Kidney capillary endothelial cell (primary cell): ENCODE measurements at regions not wholly inside any gene's neighbourhood (a gene's known extent, or its start where the extent isn't known, plus 50 kb on each side); places are given as distances from the start of the nearest gene placed in this dataset.

Experiments
- DNase-seq: peaks from one replicate; pipeline ENCODE4 v3.0.0-alpha.2; 2018; ENCODE audit warnings: low spot score

DNA sequence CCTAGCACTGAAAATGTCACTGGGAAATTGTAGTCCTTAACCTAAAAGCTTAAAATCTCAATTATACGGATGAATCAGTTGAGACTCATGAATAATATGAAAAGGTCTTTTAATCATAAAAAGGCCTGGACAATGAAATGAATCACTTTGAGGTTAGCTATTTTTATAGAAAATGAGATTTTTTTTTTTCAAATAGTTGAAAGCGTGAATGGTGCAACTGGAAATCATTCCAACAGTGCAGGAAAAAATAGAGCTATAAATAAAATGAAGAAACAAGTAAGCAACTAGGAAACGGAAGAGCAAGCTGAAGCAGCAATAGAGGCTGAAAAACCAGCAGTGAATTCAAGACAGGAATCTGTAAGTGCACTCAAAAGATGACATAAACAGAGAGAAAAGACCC lies 142.9 kb downstream of the BACH1 start:
- DNase-seq = peak; percentile 37

DNA sequence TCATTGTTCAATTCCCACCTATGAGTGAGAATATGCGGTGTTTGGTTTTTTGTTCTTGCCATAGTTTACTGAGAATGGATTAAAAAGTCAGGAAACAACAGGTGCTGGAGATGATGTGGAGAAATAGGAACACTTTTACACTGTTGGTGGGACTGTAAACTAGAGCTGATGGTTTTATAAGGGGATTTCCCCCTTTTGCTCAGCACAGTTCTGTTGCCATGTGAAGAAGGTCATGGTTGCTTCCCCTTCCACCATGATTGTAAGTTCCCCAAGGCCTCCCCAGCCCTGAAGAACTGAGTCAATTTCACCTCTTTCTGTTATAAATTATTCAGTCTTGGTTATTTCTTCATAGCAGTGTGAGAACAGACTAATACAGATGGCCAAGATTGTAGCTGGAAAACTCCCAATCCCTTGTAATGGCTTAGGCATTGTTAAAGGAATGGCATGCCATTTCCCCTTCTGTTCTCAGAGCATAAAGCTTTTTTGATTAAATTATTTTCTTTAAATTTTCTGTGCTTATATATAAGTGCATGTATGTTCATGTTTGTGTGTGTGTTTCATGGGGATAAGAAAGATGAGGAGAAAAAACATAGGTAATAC lies 144.8 kb downstream of the BACH1 start:
- no peak for DNase-seq

DNA sequence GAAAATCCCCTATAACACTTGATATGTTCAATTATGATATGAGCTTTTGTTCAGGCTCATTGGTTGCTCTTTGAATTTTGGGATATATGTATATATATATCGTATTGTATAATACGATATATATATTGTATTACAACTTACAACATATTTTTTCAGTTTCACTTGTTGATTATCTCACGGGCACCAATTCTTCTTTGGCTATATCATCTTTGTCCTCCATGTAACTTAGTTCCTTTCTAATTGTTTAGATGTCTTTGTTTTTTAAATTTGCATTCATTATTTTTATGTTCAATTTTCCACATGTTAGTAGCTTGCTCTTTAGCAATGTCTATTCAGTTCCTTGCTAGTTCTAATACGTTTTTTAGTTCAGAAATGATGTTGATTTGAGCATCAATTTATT lies 150.0 kb downstream of the BACH1 start:
- no peak for DNase-seq

DNA sequence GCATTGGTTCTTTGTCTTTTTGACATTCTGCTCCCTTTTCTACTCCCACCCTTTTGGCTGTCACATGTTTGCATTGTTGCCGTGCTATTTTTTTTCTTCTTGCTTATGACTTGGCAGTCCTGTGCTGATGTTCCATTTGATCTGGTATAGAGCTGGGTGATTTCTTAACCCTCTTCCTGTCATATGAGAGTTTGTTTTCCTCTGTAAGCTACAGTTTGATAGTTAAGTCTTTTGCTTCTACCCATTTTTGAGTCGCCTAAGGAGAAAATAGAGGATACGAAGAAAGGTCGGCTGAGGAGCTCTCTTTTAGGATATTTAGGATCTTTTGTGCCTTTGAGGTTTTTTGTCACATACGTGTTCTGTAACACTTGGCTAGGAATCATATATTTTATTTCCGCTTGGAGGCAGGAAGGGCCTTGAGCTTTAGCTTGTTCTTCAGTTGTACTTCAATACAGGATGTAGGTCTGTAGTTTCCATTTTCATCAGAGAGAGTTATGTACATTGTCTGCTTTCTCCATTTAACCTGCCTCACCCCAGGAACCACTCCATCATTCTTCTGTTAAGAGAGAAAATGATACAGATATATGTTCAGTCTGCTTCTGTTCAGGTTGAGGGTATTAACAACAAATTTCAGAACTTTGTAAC lies 150.7 kb downstream of the BACH1 start:
- DNase-seq = peak; percentile 16

DNA sequence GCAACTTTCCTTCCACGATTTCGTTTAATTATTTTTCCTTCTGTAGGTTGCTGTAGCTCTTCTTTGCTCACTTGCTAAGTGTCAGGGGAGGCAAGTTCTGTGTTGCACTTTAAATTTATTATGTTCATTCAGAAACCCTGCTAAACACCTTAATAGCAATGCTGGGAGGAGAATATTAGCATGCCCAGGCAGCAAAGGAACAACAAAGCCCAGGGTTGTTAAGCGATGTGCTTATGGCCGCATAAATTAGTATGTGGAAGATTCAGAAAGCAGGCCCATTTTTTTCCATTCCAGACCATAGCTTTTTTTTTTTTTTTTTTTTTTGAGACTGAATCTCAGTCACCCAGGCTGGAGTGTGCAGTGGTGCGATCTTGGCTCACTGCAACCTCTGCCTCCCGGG lies 151.3 kb downstream of the BACH1 start:
- DNase-seq = no peak

DNA sequence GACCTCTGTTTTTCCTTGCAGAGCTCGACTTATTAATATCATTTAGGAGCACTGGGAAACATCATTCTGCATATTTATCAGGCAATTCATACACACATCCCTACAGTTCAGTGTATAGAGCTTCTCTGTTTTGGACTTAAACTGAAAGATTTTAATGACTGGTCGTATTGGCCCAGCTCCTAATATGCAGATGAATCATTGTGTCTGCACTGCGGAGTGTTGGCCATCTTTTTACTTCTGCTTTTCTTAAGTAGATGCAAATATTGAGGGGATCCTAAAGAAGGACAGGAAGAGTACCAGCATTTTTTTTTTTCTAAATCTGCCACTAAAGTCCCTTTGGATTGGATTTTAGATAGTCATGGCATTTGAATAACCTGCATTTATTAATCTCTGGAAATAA lies 154.8 kb downstream of the BACH1 start:
- no peak for DNase-seq

DNA sequence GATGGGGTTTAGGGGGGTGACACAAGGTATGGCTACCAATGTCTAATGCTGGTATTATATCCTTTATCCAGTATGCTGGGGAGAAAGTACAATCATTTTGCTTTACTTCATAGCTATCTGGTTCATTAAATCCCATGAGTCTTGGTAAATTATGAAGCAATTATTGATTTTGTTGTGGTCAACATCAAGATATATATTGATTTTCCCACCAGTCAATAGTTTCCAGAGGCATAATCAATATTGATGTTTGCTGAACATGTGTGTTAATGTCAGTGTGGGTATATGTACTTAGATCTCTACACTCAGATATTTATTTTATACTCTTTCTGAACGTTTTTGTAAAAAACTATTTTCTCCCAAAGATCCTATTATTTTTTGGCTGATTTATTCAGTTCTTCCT lies 155.5 kb downstream of the BACH1 start:
- DNase-seq = no peak

GRCh38 chr21:29462479-29462878 lies 163.8 kb downstream of the BACH1 start:
- DNase-seq = no peak

DNA sequence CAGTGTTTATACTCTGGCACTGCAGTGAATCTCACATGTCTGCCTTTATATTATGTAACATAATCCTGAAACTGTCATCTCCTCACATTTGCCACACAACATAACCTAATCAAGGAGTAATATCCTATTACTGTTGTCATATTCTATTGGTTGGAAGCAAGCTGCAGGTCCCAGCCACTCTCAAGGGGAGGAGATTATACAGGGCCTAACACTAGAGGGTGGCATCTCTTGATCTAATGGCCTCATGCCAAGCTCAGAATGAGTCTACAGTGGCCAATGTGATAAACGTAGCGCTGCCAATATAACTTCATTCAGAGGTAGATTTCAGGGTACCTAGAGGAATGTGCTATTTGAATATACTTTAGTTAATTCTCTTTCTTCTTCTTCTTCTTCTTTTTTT lies 166.8 kb downstream of the BACH1 start:
- no peak for DNase-seq

DNA sequence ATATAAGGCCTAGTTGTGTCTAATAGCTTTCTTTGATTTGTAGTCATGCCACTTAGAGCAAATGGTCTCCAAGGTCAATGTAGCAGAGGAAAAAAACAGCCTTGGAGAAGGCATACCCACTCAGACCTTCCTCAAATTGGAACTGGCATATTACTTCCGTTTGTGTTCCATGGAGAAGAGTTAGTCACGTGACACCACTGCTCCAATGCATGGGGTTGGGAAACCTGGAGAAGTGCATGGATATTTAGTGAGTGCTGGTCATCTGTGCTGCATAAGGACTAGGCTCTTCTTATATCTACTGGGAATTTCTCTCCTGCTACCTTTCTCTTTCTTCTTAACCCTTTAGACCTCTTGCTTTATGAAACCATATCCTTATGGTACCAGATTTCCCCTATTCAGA lies 167.8 kb downstream of the BACH1 start:
- no peak for DNase-seq

- no peak for DNase-seq
Observed at GRCh38 chr21:29470397-29470796, 171.7 kb downstream of the BACH1 start.

GRCh38 chr21:29473808-29474207 lies 175.1 kb downstream of the BACH1 start:
- no peak for DNase-seq

DNA sequence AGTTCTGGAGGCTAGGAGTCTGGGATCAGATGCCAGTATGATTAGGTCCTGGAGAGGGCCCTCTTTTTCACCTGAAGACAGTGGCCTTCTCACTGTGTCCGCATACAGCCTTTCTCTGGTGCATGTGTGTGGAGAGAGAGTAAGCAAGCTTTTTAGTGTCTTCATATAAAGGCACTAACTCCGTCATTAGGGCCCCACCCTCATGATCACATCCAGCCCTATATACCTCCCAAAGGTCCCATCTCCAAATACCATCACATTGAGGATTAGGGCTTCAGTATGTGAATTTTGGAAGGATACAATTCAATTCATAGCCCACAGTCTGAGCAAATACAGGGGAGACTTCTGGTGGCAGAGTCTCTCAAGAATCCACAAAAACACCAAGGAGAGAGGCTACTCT lies 176.6 kb downstream of the BACH1 start:
- no peak for DNase-seq

GRCh38 chr21:29477347-29477746 lies 178.6 kb downstream of the BACH1 start:
- DNase-seq = no peak

DNA sequence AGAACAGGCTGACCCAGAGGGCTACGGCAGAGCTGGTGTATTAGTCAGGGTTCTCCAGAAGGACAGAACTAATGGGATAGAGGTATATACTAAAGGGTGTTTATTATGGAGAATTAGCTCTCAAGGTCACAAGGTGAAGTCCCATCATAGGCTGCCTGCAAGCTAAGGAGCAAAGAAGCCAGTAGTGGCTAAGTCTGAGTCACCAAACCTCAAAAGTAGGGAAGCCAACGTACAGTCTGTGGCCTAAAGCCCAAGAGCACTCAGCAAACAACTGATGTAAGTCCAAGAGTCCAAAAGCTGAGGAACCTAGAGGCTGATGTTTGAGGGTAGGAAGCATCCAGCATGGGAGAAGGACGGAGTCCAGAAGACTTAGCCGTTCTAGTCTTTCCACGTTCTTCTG lies 179.2 kb downstream of the BACH1 start:
- DNase-seq = no peak

- DNase-seq = no peak
Observed at GRCh38 chr21:29481081-29481480, 182.4 kb downstream of the BACH1 start.

DNA sequence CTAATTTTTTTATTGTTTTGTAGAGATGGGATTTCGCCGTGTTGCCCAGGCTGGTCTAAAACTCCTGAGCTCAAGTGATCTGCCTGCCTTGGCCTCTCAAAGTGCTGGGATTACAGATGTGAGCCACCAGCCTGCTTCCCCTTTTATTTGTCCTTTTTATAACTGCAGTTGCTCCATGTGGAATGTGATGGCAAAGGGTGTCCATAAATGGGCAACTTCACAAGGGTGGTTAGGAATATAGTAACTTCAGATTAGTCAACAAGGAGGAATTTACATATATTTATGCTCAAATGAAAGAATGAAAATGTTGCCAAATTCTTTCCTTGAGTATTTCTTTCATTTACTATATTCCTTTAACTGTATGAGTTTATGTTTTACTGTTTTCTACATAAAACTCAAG lies 182.9 kb downstream of the BACH1 start:
- DNase-seq = no peak

GRCh38 chr21:29486306-29486807 lies 187.6 kb downstream of the BACH1 start:
- no peak for DNase-seq
